IPS-11a (cell line): ENCODE measurements at regions not wholly inside any gene's neighbourhood (a gene's known extent, or its start where the extent isn't known, plus 50 kb on each side); places are given as distances from the start of the nearest gene placed in this dataset.

Experiments used
- H3K4me3 ChIP-seq: one replicate; pipeline ENCODE4 v1.5.1; 2013; ENCODE audit warnings: low read depth, low read length, control low read depth

GRCh38 chr10:78687626-78688025, 381.1 kb upstream of the ZMIZ1 start:
- H3K4me3 ChIP-seq = no peak overlapping the region

- H3K4me3 ChIP-seq = no peak overlapping the region
Measured at GRCh38 chr10:78688230-78688900, 380.4 kb upstream of the ZMIZ1 start.

GRCh38 chr10:78688901-78689583, 379.7 kb upstream of the ZMIZ1 start:
- H3K4me3 ChIP-seq = no peak overlapping the region

- no peak overlapping the region for H3K4me3 ChIP-seq
Measured at GRCh38 chr10:78689584-78689935, 379.2 kb upstream of the ZMIZ1 start.

GRCh38 chr10:78690354-78691111, 378.2 kb upstream of the ZMIZ1 start:
- no peak overlapping the region for H3K4me3 ChIP-seq

GRCh38 chr10:78691301-78692030, 377.3 kb upstream of the ZMIZ1 start:
- H3K4me3 ChIP-seq = no peak overlapping the region

- H3K4me3 ChIP-seq = no peak overlapping the region
Measured at GRCh38 chr10:78692071-78692470, 376.7 kb upstream of the ZMIZ1 start.

- H3K4me3 ChIP-seq = no peak overlapping the region
Measured at GRCh38 chr10:78695846-78696245, 372.9 kb upstream of the ZMIZ1 start.

GRCh38 chr10:78696791-78697395, 371.9 kb upstream of the ZMIZ1 start:
- no peak overlapping the region for H3K4me3 ChIP-seq

GRCh38 chr10:78699971-78700370, 368.8 kb upstream of the ZMIZ1 start:
- no peak overlapping the region for H3K4me3 ChIP-seq

GRCh38 chr10:78700413-78700812, 368.4 kb upstream of the ZMIZ1 start:
- no peak overlapping the region for H3K4me3 ChIP-seq

GRCh38 chr10:78700816-78701520, 367.8 kb upstream of the ZMIZ1 start:
- no peak overlapping the region for H3K4me3 ChIP-seq

- H3K4me3 ChIP-seq = no peak overlapping the region
Measured at GRCh38 chr10:78702186-78702585, 366.6 kb upstream of the ZMIZ1 start.

GRCh38 chr10:78702876-78703275, 365.9 kb upstream of the ZMIZ1 start:
- no peak overlapping the region for H3K4me3 ChIP-seq

- no peak overlapping the region for H3K4me3 ChIP-seq
Measured at GRCh38 chr10:78703593-78703992, 365.2 kb upstream of the ZMIZ1 start.

GRCh38 chr10:78706256-78706655, 362.5 kb upstream of the ZMIZ1 start:
- H3K4me3 ChIP-seq = no peak overlapping the region

- no peak overlapping the region for H3K4me3 ChIP-seq
Measured at GRCh38 chr10:78706726-78707540, 361.8 kb upstream of the ZMIZ1 start.

GRCh38 chr10:78707745-78708144, 361.0 kb upstream of the ZMIZ1 start:
- no peak overlapping the region for H3K4me3 ChIP-seq

GRCh38 chr10:78712147-78712546, 356.6 kb upstream of the ZMIZ1 start:
- no peak overlapping the region for H3K4me3 ChIP-seq

- H3K4me3 ChIP-seq = no peak overlapping the region
Measured at GRCh38 chr10:78713659-78714058, 355.1 kb upstream of the ZMIZ1 start.
